Naive thymus-derived CD8-positive, alpha-beta T cell (primary cell): ENCODE measurements at regions not wholly inside any gene's neighbourhood (a gene's known extent, or its start where the extent isn't known, plus 50 kb on each side); places are given as distances from the start of the nearest gene placed in this dataset.

ENCODE experiments used
- ATAC-seq, 2 donors: fragments of 150-1000 bp; cut with Tn5 transposase in 1 of 2; sonication (Bioruptor Pico), chemical (Tn5 transposase) in 1 of 2; 1 replicate in 1 of 2; 2 replicates in 1 of 2; pipeline ENCODE4 v1.10.0; 2021; ENCODE audit warnings: mild to moderate bottlenecking in 2 of 2, moderate library complexity in 2 of 2
- POLR2A ChIA-PET: fragments of 350-600 bp; sonication (Branson Sonifier 250); formaldehyde crosslinking; loops from one replicate; lab custom pipeline; 2021; ENCODE audit warnings: antibody characterized with exemption; lab: Charles Lee
- DNase-seq, 10 donors: peaks; one replicate each; pipeline versions ENCODE4 v3.0.0 to v3.0.0-alpha.2; 2020 to 2022
- H3K27ac Mint-ChIP-seq, 10 donors: one replicate each; pipeline ENCODE4 v1.8.0; 2020 to 2022; ENCODE audit warnings: mild to moderate bottlenecking in 10 of 10, mixed read lengths in 10 of 10, moderate library complexity in 4 of 10, inconsistent platforms in 1 of 10
- H3K27me3 Mint-ChIP-seq, 5 donors: one replicate each; pipeline ENCODE4 v1.8.0; 2021 to 2022; ENCODE audit warnings: mixed read lengths in 5 of 5
- H3K36me3 Mint-ChIP-seq, 3 donors: one replicate each; pipeline ENCODE4 v1.8.0; 2020 to 2022; ENCODE audit warnings: mixed read lengths in 3 of 3, mild to moderate bottlenecking in 2 of 3, inconsistent platforms in 1 of 3
- H3K4me1 Mint-ChIP-seq, 4 donors: one replicate each; pipeline ENCODE4 v1.8.0; 2021 to 2022; ENCODE audit warnings: mixed read lengths in 4 of 4
- H3K4me3 Mint-ChIP-seq, 10 donors: one replicate each; pipeline ENCODE4 v1.8.0; 2020 to 2022; ENCODE audit warnings: mild to moderate bottlenecking in 10 of 10, mixed read lengths in 10 of 10, moderate library complexity in 6 of 10, inconsistent platforms in 1 of 10
- H3K9me3 Mint-ChIP-seq, 9 donors: one replicate each; pipeline ENCODE4 v1.8.0; 2020 to 2022; ENCODE audit warnings: mixed read lengths in 9 of 9, mild to moderate bottlenecking in 3 of 9, inconsistent platforms in 1 of 9, moderate library complexity in 1 of 9

GRCh38 chr19:13598098-13598497 is 91.8 kb upstream of the CACNA1A start:
- DNase-seq (no peak), ATAC-seq (no peak)
- H3K4me1 Mint-ChIP-seq = peaks cover 0 to 3% (median under 1%) of the 10 kb centered on the region in 4 donors
- peak overlapping the region in 2 of 10 donors; percentile 45 to 59 for H3K27ac Mint-ChIP-seq
- no peaks in the 10 kb centered on the region for H3K36me3 Mint-ChIP-seq
- POLR2A ChIA-PET = interaction anchor here (0.5 kb wide), 1 partner anchor 730 kb away, joined by 5 read pairs; no protein-coding TSS in a partner anchor
- H3K27me3 Mint-ChIP-seq = peaks cover 5 to 50% (median 26%) of the 10 kb centered on the region in 5 donors
- H3K4me3 Mint-ChIP-seq = no peak overlapping the region
- H3K9me3 Mint-ChIP-seq = no peaks in the 10 kb centered on the region

- POLR2A ChIA-PET = no interaction called here
- no peak overlapping the region for H3K27ac Mint-ChIP-seq
- H3K4me1 Mint-ChIP-seq = peaks cover 0 to 2% (median under 1%) of the 10 kb centered on the region in 4 donors
- no peak overlapping the region for H3K4me3 Mint-ChIP-seq
- DNase-seq (peak in 9 of 10 donors; percentile 15 to 68 (median 37)), ATAC-seq (peak; percentile 68 to 71)
- H3K36me3 Mint-ChIP-seq = no peaks in the 10 kb centered on the region
- no peaks in the 10 kb centered on the region for H3K9me3 Mint-ChIP-seq
- peaks cover 5 to 54% (median 28%) of the 10 kb centered on the region in 5 donors for H3K27me3 Mint-ChIP-seq
Observed at GRCh38 chr19:13597640-13598039, 91.4 kb upstream of the CACNA1A start.

- Mint-ChIP-seq H3K27me3 (peaks cover 0 to 26% (median 12%) of the 10 kb centered on the region in 5 donors), H3K4me3 (peak overlapping the region in 2 of 10 donors; percentile 7 to 47), H3K9me3 (no peaks in the 10 kb centered on the region), H3K36me3 (no peaks in the 10 kb centered on the region), H3K27ac (no peak overlapping the region), H3K4me1 (peaks cover 0 to 4% (median 0%) of the 10 kb centered on the region in 4 donors)
- POLR2A ChIA-PET = no interaction called here
- ATAC-seq (peak; percentile 95 to 100), DNase-seq (peak; percentile 63 to 86 (median 82))
Observed at GRCh38 chr19:13588957-13589833, 82.9 kb upstream of the CACNA1A start.

- no peak overlapping the region for H3K4me3 Mint-ChIP-seq
- peaks cover 0 to 8% (median 3%) of the 10 kb centered on the region in 5 donors for H3K27me3 Mint-ChIP-seq
- POLR2A ChIA-PET = no interaction called here
- H3K9me3 Mint-ChIP-seq = no peaks in the 10 kb centered on the region
- H3K4me1 Mint-ChIP-seq = peaks cover 0 to 4% (median 0%) of the 10 kb centered on the region in 4 donors
- no peaks in the 10 kb centered on the region for H3K36me3 Mint-ChIP-seq
- ATAC-seq = no peak
- no peak for DNase-seq
- H3K27ac Mint-ChIP-seq = no peak overlapping the region
Observed at GRCh38 chr19:13585512-13585911, 79.2 kb upstream of the CACNA1A start.

- no peak overlapping the region for H3K27ac Mint-ChIP-seq
- no peaks in the 10 kb centered on the region for H3K4me1 Mint-ChIP-seq
- no peaks in the 10 kb centered on the region for H3K36me3 Mint-ChIP-seq
- DNase-seq = no peak
- ATAC-seq = no peak
- H3K9me3 Mint-ChIP-seq = peaks cover 0 to 4% (median 0%) of the 10 kb centered on the region in 9 donors
- POLR2A ChIA-PET = no interaction called here
- no peak overlapping the region for H3K4me3 Mint-ChIP-seq
- H3K27me3 Mint-ChIP-seq = peaks cover 0 to 3% (median 2%) of the 10 kb centered on the region in 5 donors
Observed at GRCh38 chr19:13583753-13584152, 77.5 kb upstream of the CACNA1A start.

GRCh38 chr19:13583114-13583513 is 76.8 kb upstream of the CACNA1A start:
- Mint-ChIP-seq H3K4me3 (no peak overlapping the region), H3K4me1 (no peaks in the 10 kb centered on the region), H3K36me3 (peaks cover 0 to 4% (median 0%) of the 10 kb centered on the region in 3 donors), H3K9me3 (peaks cover 0 to 6% (median 4%) of the 10 kb centered on the region in 9 donors), H3K27me3 (peaks cover 0 to 5% (median 3%) of the 10 kb centered on the region in 5 donors), H3K27ac (no peak overlapping the region)
- ATAC-seq (no peak), DNase-seq (no peak)
- POLR2A ChIA-PET = no interaction called here

- no peak for DNase-seq
- ATAC-seq = no peak
- H3K4me3 Mint-ChIP-seq = no peak overlapping the region
- H3K36me3 Mint-ChIP-seq = peaks cover 0 to 16% (median 6%) of the 10 kb centered on the region in 3 donors
- POLR2A ChIA-PET = no interaction called here
- peaks cover 2 to 14% (median 7%) of the 10 kb centered on the region in 5 donors for H3K27me3 Mint-ChIP-seq
- H3K4me1 Mint-ChIP-seq = no peaks in the 10 kb centered on the region
- H3K9me3 Mint-ChIP-seq = peaks cover 0 to 19% (median 8%) of the 10 kb centered on the region in 9 donors
- no peak overlapping the region for H3K27ac Mint-ChIP-seq
Observed at GRCh38 chr19:13581576-13581975, 75.3 kb upstream of the CACNA1A start.

- POLR2A ChIA-PET = no interaction called here
- Mint-ChIP-seq H3K4me1 (peaks cover 0 to 2% (median 0%) of the 10 kb centered on the region in 4 donors), H3K36me3 (peaks cover 0 to 23% (median 6%) of the 10 kb centered on the region in 3 donors), H3K27ac (no peak overlapping the region), H3K27me3 (peaks cover 10 to 30% (median 11%) of the 10 kb centered on the region in 5 donors), H3K4me3 (no peak overlapping the region), H3K9me3 (peaks cover 0 to 25% (median 17%) of the 10 kb centered on the region in 9 donors)
- ATAC-seq = no peak
- no peak for DNase-seq
Observed at GRCh38 chr19:13579388-13580060, 73.2 kb upstream of the CACNA1A start.

- POLR2A ChIA-PET = no interaction called here
- peaks cover 0 to 25% (median 17%) of the 10 kb centered on the region in 9 donors for H3K9me3 Mint-ChIP-seq
- H3K4me1 Mint-ChIP-seq = peaks cover 0 to 2% (median 0%) of the 10 kb centered on the region in 4 donors
- H3K4me3 Mint-ChIP-seq = no peak overlapping the region
- ATAC-seq = no peak
- peaks cover 0 to 23% (median 6%) of the 10 kb centered on the region in 3 donors for H3K36me3 Mint-ChIP-seq
- H3K27ac Mint-ChIP-seq = no peak overlapping the region
- no peak for DNase-seq
- H3K27me3 Mint-ChIP-seq = peaks cover 11 to 49% (median 23%) of the 10 kb centered on the region in 5 donors
Observed at GRCh38 chr19:13576726-13577125, 70.4 kb upstream of the CACNA1A start.

- Mint-ChIP-seq H3K27ac (no peak overlapping the region), H3K36me3 (peaks cover 0 to 23% (median 6%) of the 10 kb centered on the region in 3 donors), H3K9me3 (peaks cover 0 to 25% (median 17%) of the 10 kb centered on the region in 9 donors), H3K4me1 (peaks cover 0 to 2% (median 0%) of the 10 kb centered on the region in 4 donors), H3K4me3 (no peak overlapping the region), H3K27me3 (peaks cover 18 to 64% (median 27%) of the 10 kb centered on the region in 5 donors)
- no peak for ATAC-seq
- no peak for DNase-seq
- POLR2A ChIA-PET = no interaction called here
Observed at GRCh38 chr19:13574933-13575332, 68.7 kb upstream of the CACNA1A start.

- DNase-seq (no peak), ATAC-seq (no peak)
- H3K36me3 Mint-ChIP-seq = peaks cover 0 to 19% (median 6%) of the 10 kb centered on the region in 3 donors
- H3K27me3 Mint-ChIP-seq = peaks cover 15 to 59% (median 27%) of the 10 kb centered on the region in 5 donors
- peaks cover 0 to 22% (median 15%) of the 10 kb centered on the region in 9 donors for H3K9me3 Mint-ChIP-seq
- no peak overlapping the region for H3K4me3 Mint-ChIP-seq
- no peak overlapping the region for H3K27ac Mint-ChIP-seq
- H3K4me1 Mint-ChIP-seq = peaks cover 0 to 2% (median 0%) of the 10 kb centered on the region in 4 donors
- POLR2A ChIA-PET = no interaction called here
Observed at GRCh38 chr19:13573056-13573667, 66.9 kb upstream of the CACNA1A start.

GRCh38 chr19:13561461-13561860 is 55.2 kb upstream of the CACNA1A start:
- peaks cover 12 to 41% (median 20%) of the 10 kb centered on the region in 5 donors for H3K27me3 Mint-ChIP-seq
- POLR2A ChIA-PET = interaction anchor here (0.6 kb wide), 1 partner anchor 606 kb away, joined by 3 read pairs; no protein-coding TSS in a partner anchor

More at GRCh38 chr19:13561461-13561860, 55.2 kb upstream of the CACNA1A start:
- Mint-ChIP-seq H3K36me3 (peaks cover 0 to 6% (median 4%) of the 10 kb centered on the region in 3 donors), H3K4me3 (no peak overlapping the region), H3K9me3 (peaks cover 0 to 5% (median 1%) of the 10 kb centered on the region in 9 donors), H3K27ac (no peak overlapping the region), H3K4me1 (no peaks in the 10 kb centered on the region)
- DNase-seq (no peak), ATAC-seq (no peak)
